BE2C (cell line): ENCODE measurements at regions not wholly inside any gene's neighbourhood (a gene's known extent, or its start where the extent isn't known, plus 50 kb on each side); places are given as distances from the start of the nearest gene placed in this dataset.

Experiments
- DNase-seq: peaks from one replicate; pipeline ENCODE4 v3.0.0-alpha.2; 2020
- H3K27me3 ChIP-seq: fragments of 250-450 bp; sonication (Bioruptor Pico); 2 replicates; pipeline ENCODE4 v1.5.1; 2020; ENCODE audit warnings: mild to moderate bottlenecking
- H3K36me3 ChIP-seq: fragments of 250-450 bp; sonication (Bioruptor Pico); 2 replicates; pipeline ENCODE4 v1.5.1; 2020; ENCODE audit warnings: mild to moderate bottlenecking
- H3K4me1 ChIP-seq: fragments of 250-450 bp; sonication (Bioruptor Pico); 2 replicates; pipeline ENCODE4 v1.5.1; 2020
- H3K4me3 ChIP-seq: 2 replicates; pipeline ENCODE4 v1.5.1; 2011; ENCODE audit warnings: low read depth, low read length
- H3K9me3 ChIP-seq: fragments of 250-450 bp; sonication (Bioruptor Pico); 2 replicates; pipeline ENCODE4 v1.5.1; 2020
- CTCF ChIP-seq: IDR thresholded peaks from 2 replicates; pipeline ENCODE4 v1.5.1; 2012; ENCODE audit warnings: mild to moderate bottlenecking, low read depth, low read length

- Histone ChIP-seq H3K27me3 (no peaks in the 10 kb centered on the region), H3K4me3 (no peak overlapping the region), H3K4me1 (no peaks in the 10 kb centered on the region), H3K36me3 (no peaks in the 10 kb centered on the region), H3K9me3 (no peaks in the 10 kb centered on the region)
- no peak for TF ChIP-seq CTCF
- peak; percentile 53 for DNase-seq
These were observed 109.4 kb downstream of the TBXT start for GRCh38 chr6:166058064-166058739.

- no peak for DNase-seq
- Histone ChIP-seq H3K27me3 (no peaks in the 10 kb centered on the region), H3K4me1 (no peaks in the 10 kb centered on the region), H3K36me3 (no peaks in the 10 kb centered on the region), H3K9me3 (no peaks in the 10 kb centered on the region), H3K4me3 (no peak overlapping the region)
- no peak for TF ChIP-seq CTCF
These were observed 110.2 kb downstream of the TBXT start for GRCh38 chr6:166057431-166057830.

GRCh38 chr6:166056637-166057036, 111.0 kb downstream of the TBXT start:
- TF ChIP-seq CTCF: no peak
- no peaks in the 10 kb centered on the region for H3K4me1 ChIP-seq
- DNase-seq: no peak
- no peaks in the 10 kb centered on the region for H3K27me3 ChIP-seq
- no peaks in the 10 kb centered on the region for H3K9me3 ChIP-seq
- no peaks in the 10 kb centered on the region for H3K36me3 ChIP-seq
- no peak overlapping the region for H3K4me3 ChIP-seq

GRCh38 chr6:166055801-166056200, 111.8 kb downstream of the TBXT start:
- Histone ChIP-seq H3K27me3 (no peaks in the 10 kb centered on the region), H3K36me3 (no peaks in the 10 kb centered on the region), H3K4me1 (no peaks in the 10 kb centered on the region), H3K9me3 (no peaks in the 10 kb centered on the region), H3K4me3 (no peak overlapping the region)
- no peak for DNase-seq
- no peak for TF ChIP-seq CTCF

GRCh38 chr6:166052837-166053236, 114.8 kb downstream of the TBXT start:
- Histone ChIP-seq H3K9me3 (no peaks in the 10 kb centered on the region), H3K4me3 (no peak overlapping the region), H3K36me3 (no peaks in the 10 kb centered on the region), H3K27me3 (no peaks in the 10 kb centered on the region), H3K4me1 (no peaks in the 10 kb centered on the region)
- TF ChIP-seq CTCF: no peak
- no peak for DNase-seq

- H3K4me3 ChIP-seq: no peak overlapping the region
- no peaks in the 10 kb centered on the region for H3K4me1 ChIP-seq
- DNase-seq: no peak
- H3K36me3 ChIP-seq: no peaks in the 10 kb centered on the region
- no peak for TF ChIP-seq CTCF
- no peaks in the 10 kb centered on the region for H3K27me3 ChIP-seq
- no peaks in the 10 kb centered on the region for H3K9me3 ChIP-seq
These were observed 117.1 kb downstream of the TBXT start for GRCh38 chr6:166050559-166050958.
